PC-9 (cell line): ENCODE measurements at regions not wholly inside any gene's neighbourhood (a gene's known extent, or its start where the extent isn't known, plus 50 kb on each side); places are given as distances from the start of the nearest gene placed in this dataset.

ENCODE experiments used
- BruUV-seq: library from RNA; stranded (reverse); fragments of 400-500 nt; replicated peaks from 2 replicates; lab custom pipeline; 2021; lab: Mats Ljungman, UMichigan
- CTCF ChIA-PET: fragments of 300-600 bp; sonication (Branson Sonifier 250); formaldehyde crosslinking; loops from one replicate; lab custom pipeline; 2022; ENCODE audit warnings: antibody characterized with exemption; lab: Charles Lee
- POLR2A ChIA-PET: fragments of 300-600 bp; sonication (Branson Sonifier 250); formaldehyde crosslinking; loops from one replicate; lab custom pipeline; 2022; ENCODE audit warnings: antibody characterized with exemption; ENCODE audit not compliant: unreplicated experiment; lab: Charles Lee
- DNase-seq, 2 experiments: peaks; one replicate each; pipeline versions ENCODE4 v3.0.0 to v3.0.0-alpha.2; 2015 to 2022; ENCODE audit warnings: mixed read lengths in 1 of 2
- H2AFZ ChIP-seq: fragments of 200-600 bp; sonication (generic); 2 replicates; pipeline ENCODE4 v1.8.1; 2017; ENCODE audit warnings: antibody characterized with exemption
- H3F3A ChIP-seq: fragments of 200-600 bp; sonication (generic); 2 replicates; pipeline ENCODE4 v1.8.1; 2017; ENCODE audit warnings: antibody characterized with exemption, mild to moderate bottlenecking, low read depth; ENCODE audit not compliant: insufficient read depth
- H3K27ac ChIP-seq: fragments of 200-600 bp; sonication (generic); 2 replicates; pipeline ENCODE4 v1.6.1; 2016; ENCODE audit warnings: mixed run types
- H3K27me3 ChIP-seq: fragments of 200-600 bp; sonication (generic); 2 replicates; pipeline ENCODE4 v1.6.1; 2016; ENCODE audit warnings: low read depth, mixed run types; ENCODE audit not compliant: insufficient read depth
- H3K36me3 ChIP-seq: fragments of 200-600 bp; sonication (generic); 2 replicates; pipeline ENCODE4 v1.6.1; 2016; ENCODE audit warnings: low read depth, mixed run types
- H3K4me1 ChIP-seq: fragments of 200-600 bp; sonication (generic); replicated peaks from 2 replicates; pipeline ENCODE4 v1.6.1; 2016; ENCODE audit warnings: mixed run types; ENCODE audit not compliant: insufficient read depth
- H3K4me2 ChIP-seq: fragments of 200-600 bp; sonication (generic); 2 replicates; pipeline ENCODE4 v1.6.1; 2017; ENCODE audit warnings: mixed run types
- H3K4me3 ChIP-seq: fragments of 200-600 bp; sonication (generic); 2 replicates; pipeline ENCODE4 v1.6.1; 2016; ENCODE audit warnings: mixed run types
- H3K79me2 ChIP-seq: fragments of 200-600 bp; sonication (generic); 2 replicates; pipeline ENCODE4 v1.6.1; 2017; ENCODE audit warnings: low read depth, mixed run types
- H3K9me2 ChIP-seq: fragments of 200-600 bp; sonication (generic); 2 replicates; pipeline ENCODE4 v1.8.1; 2017; ENCODE audit warnings: mild to moderate bottlenecking; ENCODE audit not compliant: insufficient read depth
- H3K9me3 ChIP-seq: fragments of 200-600 bp; sonication (generic); 2 replicates; pipeline ENCODE4 v1.8.1; 2016; ENCODE audit warnings: low read depth; ENCODE audit not compliant: insufficient read depth
- H4K20me1 ChIP-seq: fragments of 200-600 bp; sonication (generic); 2 replicates; pipeline ENCODE4 v1.8.1; 2017; ENCODE audit not compliant: insufficient read depth
- EZH2 ChIP-seq: fragments of 200-600 bp; sonication (generic); IDR thresholded peaks from 2 replicates; pipeline ENCODE4 v1.8.0; 2017; ENCODE audit warnings: antibody characterized with exemption, low read depth
- intact Hi-C: fragments of 100-400 bp; cut with micrococcal nuclease; formaldehyde crosslinking; loops from one replicate; pipeline ENCODE4 v1.10.0; 2022; ENCODE audit not compliant: unreplicated experiment
- TF ChIP-seq, protein P1 (sequence below): fragments of 200-600 bp; sonication (generic); conservative IDR thresholded peaks from 2 replicates; pipeline ENCODE4 v1.6.1; 2017; ENCODE audit warnings: mixed run types, antibody characterized with exemption, mild to moderate bottlenecking, moderate library complexity

DNA sequence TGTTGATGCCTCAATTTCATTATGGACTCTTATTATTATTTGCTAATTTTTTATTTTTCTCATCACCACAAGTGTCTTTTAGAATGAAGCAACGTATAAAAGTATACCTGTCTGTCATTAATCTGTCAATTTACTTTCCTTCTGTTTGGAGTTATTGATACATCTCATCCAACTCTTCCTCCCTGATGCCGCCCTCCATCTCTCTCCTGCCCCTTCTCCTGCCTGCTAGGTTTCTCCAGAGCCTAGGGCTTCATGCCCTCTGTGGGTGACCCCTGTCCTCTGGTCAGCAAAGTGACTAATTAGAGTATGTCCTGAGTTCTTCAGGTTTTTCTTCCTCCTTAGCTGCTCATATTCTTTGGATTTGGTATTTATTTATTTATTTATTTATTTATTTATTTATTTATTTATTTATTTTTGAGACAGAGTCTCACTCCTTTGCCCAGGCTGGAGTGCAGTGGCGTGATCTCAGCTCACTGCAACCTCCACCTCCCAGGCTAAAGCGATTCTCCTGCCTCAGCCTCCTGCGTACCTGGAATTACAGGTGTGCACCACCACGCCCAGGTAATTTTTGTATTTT lies 162.5 kb upstream of the MYCN start:
- Histone ChIP-seq H3F3A (no peaks in the 10 kb centered on the region), H3K4me3 (no peak overlapping the region), H3K4me2 (no peak overlapping the region), H3K9me3 (no peaks in the 10 kb centered on the region), H3K36me3 (no peaks in the 10 kb centered on the region), H4K20me1 (no peaks in the 10 kb centered on the region), H3K27me3 (peaks cover 69% of the 10 kb centered on the region), H3K79me2 (no peaks in the 10 kb centered on the region), H3K27ac (no peak overlapping the region), H3K4me1 (no peaks in the 10 kb centered on the region), H2AFZ (no peak overlapping the region), H3K9me2 (no peaks in the 10 kb centered on the region)
- TF ChIP-seq, protein P1, sequence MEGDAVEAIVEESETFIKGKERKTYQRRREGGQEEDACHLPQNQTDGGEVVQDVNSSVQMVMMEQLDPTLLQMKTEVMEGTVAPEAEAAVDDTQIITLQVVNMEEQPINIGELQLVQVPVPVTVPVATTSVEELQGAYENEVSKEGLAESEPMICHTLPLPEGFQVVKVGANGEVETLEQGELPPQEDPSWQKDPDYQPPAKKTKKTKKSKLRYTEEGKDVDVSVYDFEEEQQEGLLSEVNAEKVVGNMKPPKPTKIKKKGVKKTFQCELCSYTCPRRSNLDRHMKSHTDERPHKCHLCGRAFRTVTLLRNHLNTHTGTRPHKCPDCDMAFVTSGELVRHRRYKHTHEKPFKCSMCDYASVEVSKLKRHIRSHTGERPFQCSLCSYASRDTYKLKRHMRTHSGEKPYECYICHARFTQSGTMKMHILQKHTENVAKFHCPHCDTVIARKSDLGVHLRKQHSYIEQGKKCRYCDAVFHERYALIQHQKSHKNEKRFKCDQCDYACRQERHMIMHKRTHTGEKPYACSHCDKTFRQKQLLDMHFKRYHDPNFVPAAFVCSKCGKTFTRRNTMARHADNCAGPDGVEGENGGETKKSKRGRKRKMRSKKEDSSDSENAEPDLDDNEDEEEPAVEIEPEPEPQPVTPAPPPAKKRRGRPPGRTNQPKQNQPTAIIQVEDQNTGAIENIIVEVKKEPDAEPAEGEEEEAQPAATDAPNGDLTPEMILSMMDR, result no peak
- no peak for TF ChIP-seq EZH2
- no peak for DNase-seq
- CTCF ChIA-PET, result no interaction called here
- BruUV-seq, result no TSS peak
- POLR2A ChIA-PET, result no interaction called here
- intact Hi-C loops, result no loop called here

DNA sequence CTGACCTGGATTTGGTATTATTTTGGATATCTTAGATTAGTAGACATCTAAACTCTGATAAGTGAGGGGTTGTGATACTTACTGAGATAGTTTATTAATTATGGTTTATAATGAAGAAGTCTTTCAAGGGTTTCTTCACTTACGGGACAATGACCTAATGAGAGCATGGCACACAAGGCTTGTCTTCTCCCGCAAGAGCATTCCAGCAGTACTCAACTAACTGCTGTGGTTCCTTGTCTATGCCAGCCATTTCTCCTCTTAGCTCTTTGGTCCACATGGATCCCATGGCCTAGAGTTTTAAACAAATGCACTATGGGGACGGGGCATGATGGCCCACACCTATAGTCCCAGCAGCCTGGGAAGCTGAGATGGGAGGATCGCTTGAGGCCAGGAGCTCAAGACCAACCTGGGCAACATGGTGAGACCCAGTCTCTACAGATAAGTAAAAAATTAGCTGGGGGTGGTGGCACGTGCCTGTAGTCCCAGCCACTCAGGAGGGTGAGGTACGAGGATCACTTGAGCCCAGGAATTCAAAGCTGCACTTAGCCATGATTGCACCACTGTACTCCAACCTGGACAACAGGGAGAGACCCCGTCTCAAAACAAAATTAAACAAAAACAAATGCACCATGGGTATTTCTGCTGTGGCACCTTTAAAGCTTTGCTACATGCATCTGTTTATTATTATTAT lies 161.7 kb upstream of the MYCN start:
- Histone ChIP-seq H3K27me3 (peaks cover 69% of the 10 kb centered on the region), H3F3A (no peaks in the 10 kb centered on the region), H3K9me2 (no peaks in the 10 kb centered on the region), H3K4me2 (no peak overlapping the region), H4K20me1 (no peaks in the 10 kb centered on the region), H3K36me3 (no peaks in the 10 kb centered on the region), H3K27ac (no peak overlapping the region), H3K4me3 (no peak overlapping the region), H3K79me2 (no peaks in the 10 kb centered on the region), H3K4me1 (no peaks in the 10 kb centered on the region), H2AFZ (no peak overlapping the region), H3K9me3 (no peaks in the 10 kb centered on the region)
- ChIA-PET CTCF (no interaction called here), POLR2A (no interaction called here)
- no peak for DNase-seq
- intact Hi-C loops, result no loop called here
- BruUV-seq, result no TSS peak
- TF ChIP-seq EZH2, result no peak
- TF ChIP-seq, protein P1, result no peak

DNA sequence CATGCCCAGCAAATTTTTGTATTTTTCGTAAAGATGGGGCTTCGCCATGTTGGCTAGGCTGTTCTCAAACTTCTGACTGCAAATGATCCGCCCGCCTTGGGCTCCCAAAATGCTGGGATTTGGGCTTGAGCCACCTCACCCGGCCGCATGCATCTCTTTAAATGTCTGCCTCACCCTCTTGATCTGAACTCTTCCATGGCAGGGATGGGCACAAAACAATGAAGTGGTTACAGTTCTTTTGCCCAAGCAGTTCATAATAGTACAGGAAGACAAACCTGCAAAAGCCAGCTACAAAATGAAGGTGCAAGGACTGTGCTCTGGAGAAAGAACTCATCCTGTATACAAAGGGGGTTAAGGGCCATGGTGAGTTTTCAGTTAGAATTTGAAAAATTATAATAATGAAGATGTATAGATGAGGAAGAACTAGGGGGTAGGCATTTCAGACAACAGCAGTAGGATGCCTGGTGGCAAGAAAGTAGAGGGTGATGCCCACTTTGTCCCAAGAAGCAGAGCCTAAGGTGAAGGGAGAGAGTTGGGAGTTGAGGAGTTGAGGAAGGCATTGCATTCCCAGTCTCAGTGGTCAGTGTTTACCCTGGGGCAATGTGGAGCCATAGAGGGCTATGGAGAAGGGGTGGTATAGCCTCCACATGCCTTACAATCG lies 160.8 kb upstream of the MYCN start:
- TF ChIP-seq EZH2, result no peak
- TF ChIP-seq, protein P1, result no peak
- no peak overlapping the region for H3K4me2 ChIP-seq
- no peaks in the 10 kb centered on the region for H3K79me2 ChIP-seq
- no peak overlapping the region for H2AFZ ChIP-seq
- H3F3A ChIP-seq, result no peaks in the 10 kb centered on the region
- no peaks in the 10 kb centered on the region for H3K4me1 ChIP-seq
- no peak for DNase-seq
- no peak overlapping the region for H3K4me3 ChIP-seq
- no peak overlapping the region for H3K27ac ChIP-seq
- BruUV-seq, result no TSS peak
- peaks cover 73% of the 10 kb centered on the region for H3K27me3 ChIP-seq
- no peaks in the 10 kb centered on the region for H3K9me2 ChIP-seq
- H3K36me3 ChIP-seq, result no peaks in the 10 kb centered on the region
- POLR2A ChIA-PET, result no interaction called here
- no peaks in the 10 kb centered on the region for H4K20me1 ChIP-seq
- H3K9me3 ChIP-seq, result no peaks in the 10 kb centered on the region
- intact Hi-C loops, result no loop called here
- CTCF ChIA-PET, result no interaction called here
